HL-60 (cell line): ENCODE measurements at regions not wholly inside any gene's neighbourhood (a gene's known extent, or its start where the extent isn't known, plus 50 kb on each side); places are given as distances from the start of the nearest gene placed in this dataset.

ENCODE experiments used
- POLR2AphosphoS5 ChIP-seq: IDR thresholded peaks from 2 replicates; pipeline ENCODE4 v1.6.1; 2012; ENCODE audit warnings: low read depth
- TF ChIP-seq, protein P1 (sequence below): IDR thresholded peaks from one replicate; pipeline ENCODE4 v1.5.1; 2011; ENCODE audit warnings: low read length, control low read depth, inconsistent platforms; ENCODE audit not compliant: insufficient read depth

DNA sequence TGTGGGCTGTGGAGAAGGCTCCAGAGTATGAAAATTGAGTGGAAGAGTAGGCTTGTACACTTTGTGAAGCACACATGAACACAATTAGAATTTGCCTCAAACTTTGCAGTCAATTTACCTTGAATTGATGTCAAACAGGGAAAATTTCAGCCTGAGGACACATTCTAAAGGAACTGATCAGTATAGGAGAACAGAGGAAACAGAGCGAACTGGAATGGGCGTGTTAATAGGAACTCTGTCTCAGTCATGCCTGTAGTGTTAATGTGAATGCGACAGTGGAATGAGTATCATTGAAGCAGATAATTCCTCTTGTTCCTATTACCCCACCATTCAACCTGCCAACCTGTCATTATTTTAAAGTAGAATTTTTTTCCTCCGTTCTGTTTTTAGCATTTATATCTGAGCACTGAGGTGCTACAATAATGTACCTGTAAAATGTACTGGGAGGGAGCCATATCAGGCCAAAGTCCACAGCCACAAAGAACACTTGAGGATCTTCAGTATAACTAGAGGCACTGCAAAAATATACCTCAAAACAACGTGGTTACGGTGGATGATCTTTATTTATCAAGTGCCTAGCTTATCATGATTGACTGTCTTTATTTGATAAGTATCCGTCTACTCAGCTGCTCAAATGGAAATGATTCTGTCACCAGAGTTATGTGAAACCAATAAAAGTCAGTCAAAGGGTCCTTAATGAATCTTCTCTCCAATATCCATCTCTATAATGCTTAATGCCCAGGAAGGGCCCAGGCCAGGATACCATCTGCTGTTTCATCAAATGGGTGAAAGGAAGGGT is 125.3 kb upstream of the STMND1 start:
- TF ChIP-seq, protein P1, sequence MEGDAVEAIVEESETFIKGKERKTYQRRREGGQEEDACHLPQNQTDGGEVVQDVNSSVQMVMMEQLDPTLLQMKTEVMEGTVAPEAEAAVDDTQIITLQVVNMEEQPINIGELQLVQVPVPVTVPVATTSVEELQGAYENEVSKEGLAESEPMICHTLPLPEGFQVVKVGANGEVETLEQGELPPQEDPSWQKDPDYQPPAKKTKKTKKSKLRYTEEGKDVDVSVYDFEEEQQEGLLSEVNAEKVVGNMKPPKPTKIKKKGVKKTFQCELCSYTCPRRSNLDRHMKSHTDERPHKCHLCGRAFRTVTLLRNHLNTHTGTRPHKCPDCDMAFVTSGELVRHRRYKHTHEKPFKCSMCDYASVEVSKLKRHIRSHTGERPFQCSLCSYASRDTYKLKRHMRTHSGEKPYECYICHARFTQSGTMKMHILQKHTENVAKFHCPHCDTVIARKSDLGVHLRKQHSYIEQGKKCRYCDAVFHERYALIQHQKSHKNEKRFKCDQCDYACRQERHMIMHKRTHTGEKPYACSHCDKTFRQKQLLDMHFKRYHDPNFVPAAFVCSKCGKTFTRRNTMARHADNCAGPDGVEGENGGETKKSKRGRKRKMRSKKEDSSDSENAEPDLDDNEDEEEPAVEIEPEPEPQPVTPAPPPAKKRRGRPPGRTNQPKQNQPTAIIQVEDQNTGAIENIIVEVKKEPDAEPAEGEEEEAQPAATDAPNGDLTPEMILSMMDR = no peak
- no peak for TF ChIP-seq POLR2AphosphoS5
